GM23338 (cell line): ENCODE measurements at regions not wholly inside any gene's neighbourhood (a gene's known extent, or its start where the extent isn't known, plus 50 kb on each side); places are given as distances from the start of the nearest gene placed in this dataset.

ENCODE experiments used
- CTCF ChIP-seq, 2 experiments: fragments of 200-600 bp in 1 of 2; sonication (generic) in 1 of 2; conservative IDR thresholded peaks; 2 replicates each; pipeline versions ENCODE4 v1.5.1 to v1.6.1; 2016 to 2017; ENCODE audit warnings: antibody characterized with exemption in 2 of 2, low read depth in 2 of 2, mild to moderate bottlenecking in 2 of 2, moderate library complexity in 1 of 2
- EZH2 ChIP-seq: fragments of 200-600 bp; sonication (generic); IDR thresholded peaks from one replicate; pipeline ENCODE4 v1.8.0; 2017; ENCODE audit warnings: antibody characterized with exemption, mild to moderate bottlenecking, low read depth; ENCODE audit not compliant: unreplicated experiment
- EZH2phosphoT487 ChIP-seq: fragments of 200-600 bp; sonication (generic); IDR thresholded peaks from one replicate; pipeline ENCODE4 v1.8.1; 2018; ENCODE audit warnings: antibody characterized with exemption; ENCODE audit not compliant: unreplicated experiment
- POLR2AphosphoS5 ChIP-seq: IDR thresholded peaks from 2 replicates; pipeline ENCODE4 v1.6.1; 2016; ENCODE audit warnings: antibody characterized with exemption, low read depth
- TF ChIP-seq, protein P1 (sequence below): IDR thresholded peaks from 2 replicates; pipeline ENCODE4 v1.6.1; 2016; ENCODE audit warnings: antibody characterized with exemption
- TF ChIP-seq, protein P2 (sequence below): IDR thresholded peaks from one replicate; pipeline ENCODE4 v1.6.1; 2018; ENCODE audit warnings: antibody characterized with exemption; ENCODE audit not compliant: unreplicated experiment

- no peak for TF ChIP-seq EZH2phosphoT487
- no peak for TF ChIP-seq CTCF (conservative IDR thresholded peaks at IDR 0.05; ENCODE audit: low read depth in 2 of 2)
- TF ChIP-seq POLR2AphosphoS5, result no peak
- no peak for TF ChIP-seq EZH2
- TF ChIP-seq, protein P1, sequence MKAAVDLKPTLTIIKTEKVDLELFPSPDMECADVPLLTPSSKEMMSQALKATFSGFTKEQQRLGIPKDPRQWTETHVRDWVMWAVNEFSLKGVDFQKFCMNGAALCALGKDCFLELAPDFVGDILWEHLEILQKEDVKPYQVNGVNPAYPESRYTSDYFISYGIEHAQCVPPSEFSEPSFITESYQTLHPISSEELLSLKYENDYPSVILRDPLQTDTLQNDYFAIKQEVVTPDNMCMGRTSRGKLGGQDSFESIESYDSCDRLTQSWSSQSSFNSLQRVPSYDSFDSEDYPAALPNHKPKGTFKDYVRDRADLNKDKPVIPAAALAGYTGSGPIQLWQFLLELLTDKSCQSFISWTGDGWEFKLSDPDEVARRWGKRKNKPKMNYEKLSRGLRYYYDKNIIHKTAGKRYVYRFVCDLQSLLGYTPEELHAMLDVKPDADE, result no peak
- TF ChIP-seq, protein P2, sequence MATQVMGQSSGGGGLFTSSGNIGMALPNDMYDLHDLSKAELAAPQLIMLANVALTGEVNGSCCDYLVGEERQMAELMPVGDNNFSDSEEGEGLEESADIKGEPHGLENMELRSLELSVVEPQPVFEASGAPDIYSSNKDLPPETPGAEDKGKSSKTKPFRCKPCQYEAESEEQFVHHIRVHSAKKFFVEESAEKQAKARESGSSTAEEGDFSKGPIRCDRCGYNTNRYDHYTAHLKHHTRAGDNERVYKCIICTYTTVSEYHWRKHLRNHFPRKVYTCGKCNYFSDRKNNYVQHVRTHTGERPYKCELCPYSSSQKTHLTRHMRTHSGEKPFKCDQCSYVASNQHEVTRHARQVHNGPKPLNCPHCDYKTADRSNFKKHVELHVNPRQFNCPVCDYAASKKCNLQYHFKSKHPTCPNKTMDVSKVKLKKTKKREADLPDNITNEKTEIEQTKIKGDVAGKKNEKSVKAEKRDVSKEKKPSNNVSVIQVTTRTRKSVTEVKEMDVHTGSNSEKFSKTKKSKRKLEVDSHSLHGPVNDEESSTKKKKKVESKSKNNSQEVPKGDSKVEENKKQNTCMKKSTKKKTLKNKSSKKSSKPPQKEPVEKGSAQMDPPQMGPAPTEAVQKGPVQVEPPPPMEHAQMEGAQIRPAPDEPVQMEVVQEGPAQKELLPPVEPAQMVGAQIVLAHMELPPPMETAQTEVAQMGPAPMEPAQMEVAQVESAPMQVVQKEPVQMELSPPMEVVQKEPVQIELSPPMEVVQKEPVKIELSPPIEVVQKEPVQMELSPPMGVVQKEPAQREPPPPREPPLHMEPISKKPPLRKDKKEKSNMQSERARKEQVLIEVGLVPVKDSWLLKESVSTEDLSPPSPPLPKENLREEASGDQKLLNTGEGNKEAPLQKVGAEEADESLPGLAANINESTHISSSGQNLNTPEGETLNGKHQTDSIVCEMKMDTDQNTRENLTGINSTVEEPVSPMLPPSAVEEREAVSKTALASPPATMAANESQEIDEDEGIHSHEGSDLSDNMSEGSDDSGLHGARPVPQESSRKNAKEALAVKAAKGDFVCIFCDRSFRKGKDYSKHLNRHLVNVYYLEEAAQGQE, result no peak
Measured at GRCh38 chr10:123305671-123306070, 151.5 kb downstream of the BUB3 start.
